ENCODE measurements at regions not wholly inside any gene's neighbourhood (a gene's known extent, or its start where the extent isn't known, plus 50 kb on each side); places are given as distances from the start of the nearest gene placed in this dataset.

- TF ChIP-seq, protein P1, sequence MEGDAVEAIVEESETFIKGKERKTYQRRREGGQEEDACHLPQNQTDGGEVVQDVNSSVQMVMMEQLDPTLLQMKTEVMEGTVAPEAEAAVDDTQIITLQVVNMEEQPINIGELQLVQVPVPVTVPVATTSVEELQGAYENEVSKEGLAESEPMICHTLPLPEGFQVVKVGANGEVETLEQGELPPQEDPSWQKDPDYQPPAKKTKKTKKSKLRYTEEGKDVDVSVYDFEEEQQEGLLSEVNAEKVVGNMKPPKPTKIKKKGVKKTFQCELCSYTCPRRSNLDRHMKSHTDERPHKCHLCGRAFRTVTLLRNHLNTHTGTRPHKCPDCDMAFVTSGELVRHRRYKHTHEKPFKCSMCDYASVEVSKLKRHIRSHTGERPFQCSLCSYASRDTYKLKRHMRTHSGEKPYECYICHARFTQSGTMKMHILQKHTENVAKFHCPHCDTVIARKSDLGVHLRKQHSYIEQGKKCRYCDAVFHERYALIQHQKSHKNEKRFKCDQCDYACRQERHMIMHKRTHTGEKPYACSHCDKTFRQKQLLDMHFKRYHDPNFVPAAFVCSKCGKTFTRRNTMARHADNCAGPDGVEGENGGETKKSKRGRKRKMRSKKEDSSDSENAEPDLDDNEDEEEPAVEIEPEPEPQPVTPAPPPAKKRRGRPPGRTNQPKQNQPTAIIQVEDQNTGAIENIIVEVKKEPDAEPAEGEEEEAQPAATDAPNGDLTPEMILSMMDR (IDR thresholded peaks at IDR 0.05; ENCODE audit: insufficient read depth, low read depth, low read length): no peak
- TF ChIP-seq EZH2 (IDR thresholded peaks at IDR 0.05; ENCODE audit: insufficient read depth, low read length): no peak
- Mint-ChIP-seq H3K27ac (ENCODE audit: unreplicated experiment) (no peak overlapping the region), H3K36me3 (ENCODE audit: low read depth, unreplicated experiment) (no peaks in the 10 kb centered on the region), H3K4me1 (ENCODE audit: low read depth, unreplicated experiment) (peaks cover 25% of the 10 kb centered on the region), H3K9me3 (ENCODE audit: unreplicated experiment) (no peaks in the 10 kb centered on the region), H3K27me3 (ENCODE audit: low read depth, unreplicated experiment) (no peaks in the 10 kb centered on the region), H3K4me3 (ENCODE audit: unreplicated experiment) (no peak overlapping the region)
- Histone ChIP-seq H4K20me1 (ENCODE audit: insufficient read depth, low read length) (no peaks in the 10 kb centered on the region), H3K4me2 (ENCODE audit: low read length) (no peak overlapping the region), H3K27ac (ENCODE audit: low read depth, low read length) (no peak overlapping the region), H3K36me3 (ENCODE audit: insufficient read depth, low read length) (no peaks in the 10 kb centered on the region), H3K9me3 (ENCODE audit: insufficient read depth, low read depth, low read length) (no peaks in the 10 kb centered on the region), H2AFZ (ENCODE audit: low read depth, low read length) (no peak overlapping the region), H3K4me1 (ENCODE audit: insufficient read depth, low read length) (peaks cover 20% of the 10 kb centered on the region), H3K27me3 (ENCODE audit: insufficient read depth, low read length) (no peaks in the 10 kb centered on the region), H3K79me2 (ENCODE audit: insufficient read depth, low read length) (no peaks in the 10 kb centered on the region), H3K4me3 (ENCODE audit: insufficient read depth, low read depth, low read length) (no peak overlapping the region), H3K9ac (ENCODE audit: low read length) (no peak overlapping the region)
- DNase-seq (ENCODE audit: low read depth): no peak
- FAIRE-seq: no peak
These were observed 68.6 kb upstream of the STARD4 start for GRCh38 chr5:111580956-111581355.

DNA sequence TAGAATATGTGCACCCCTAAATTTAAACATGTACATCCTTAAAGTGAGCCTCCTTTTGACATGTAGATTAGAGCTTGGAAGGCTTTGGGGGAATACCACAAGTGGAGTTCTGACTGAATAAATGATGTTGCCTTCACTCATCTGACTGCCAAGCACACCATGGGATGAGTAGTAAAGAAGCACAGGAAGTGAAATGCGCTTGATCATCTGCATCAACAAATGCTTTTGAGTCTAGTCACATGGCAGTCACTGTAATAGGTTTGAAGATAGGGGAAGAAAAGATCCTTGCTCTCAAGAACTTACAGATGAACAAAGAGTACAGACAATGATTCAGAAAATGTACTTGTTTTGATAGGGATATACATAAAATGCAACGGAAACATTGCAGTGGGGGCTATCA, 62.0 kb upstream of the STARD4 start:
- Histone ChIP-seq H3K4me2 (ENCODE audit: low read length) (no peak overlapping the region), H3K79me2 (ENCODE audit: insufficient read depth, low read length) (no peaks in the 10 kb centered on the region), H3K9ac (ENCODE audit: low read length) (no peak overlapping the region), H3K27ac (ENCODE audit: low read depth, low read length) (no peak overlapping the region), H3K9me3 (ENCODE audit: insufficient read depth, low read depth, low read length) (no peaks in the 10 kb centered on the region), H3K27me3 (ENCODE audit: insufficient read depth, low read length) (no peaks in the 10 kb centered on the region), H2AFZ (ENCODE audit: low read depth, low read length) (no peak overlapping the region), H3K4me3 (ENCODE audit: insufficient read depth, low read depth, low read length) (no peak overlapping the region), H3K36me3 (ENCODE audit: insufficient read depth, low read length) (no peaks in the 10 kb centered on the region), H3K4me1 (ENCODE audit: insufficient read depth, low read length) (no peaks in the 10 kb centered on the region), H4K20me1 (ENCODE audit: insufficient read depth, low read length) (no peaks in the 10 kb centered on the region)
- H3K27ac Mint-ChIP-seq (ENCODE audit: unreplicated experiment): no peak overlapping the region
- TF ChIP-seq, protein P1 (IDR thresholded peaks at IDR 0.05; ENCODE audit: insufficient read depth, low read depth, low read length): no peak
- no peak for TF ChIP-seq EZH2 (IDR thresholded peaks at IDR 0.05; ENCODE audit: insufficient read depth, low read length)
- no peak for FAIRE-seq
- no peak overlapping the region for H3K4me3 Mint-ChIP-seq (ENCODE audit: unreplicated experiment)
- DNase-seq (ENCODE audit: low read depth): no peak
- H3K9me3 Mint-ChIP-seq (ENCODE audit: unreplicated experiment): no peaks in the 10 kb centered on the region
- no peaks in the 10 kb centered on the region for H3K36me3 Mint-ChIP-seq (ENCODE audit: low read depth, unreplicated experiment)
- H3K27me3 Mint-ChIP-seq (ENCODE audit: low read depth, unreplicated experiment): no peaks in the 10 kb centered on the region
- H3K4me1 Mint-ChIP-seq (ENCODE audit: low read depth, unreplicated experiment): no peaks in the 10 kb centered on the region

DNA sequence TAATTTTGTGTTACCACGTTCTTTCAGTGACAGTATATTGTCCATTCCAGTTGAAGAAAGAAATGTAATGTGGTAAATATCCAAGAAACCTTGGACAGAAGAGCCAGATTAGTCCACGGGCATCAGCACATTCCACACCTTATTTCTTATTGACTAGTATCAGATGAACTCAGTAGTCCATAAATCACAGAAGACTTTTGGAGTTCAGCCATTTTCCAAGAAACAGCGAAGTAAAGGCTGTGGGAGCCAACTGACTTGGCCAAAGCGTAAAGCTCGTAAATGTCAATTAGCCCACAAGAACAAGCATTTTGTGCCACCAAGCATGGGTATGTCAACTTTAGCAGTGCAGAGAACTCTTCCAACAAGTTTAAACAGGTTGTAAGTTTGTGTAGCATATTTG, 60.2 kb upstream of the STARD4 start:
- no peak overlapping the region for H3K4me3 Mint-ChIP-seq (ENCODE audit: unreplicated experiment)
- no peak for TF ChIP-seq EZH2 (IDR thresholded peaks at IDR 0.05; ENCODE audit: insufficient read depth, low read length)
- TF ChIP-seq, protein P1 (IDR thresholded peaks at IDR 0.05; ENCODE audit: insufficient read depth, low read depth, low read length): no peak
- Histone ChIP-seq H3K9me3 (ENCODE audit: insufficient read depth, low read depth, low read length) (no peaks in the 10 kb centered on the region), H3K9ac (ENCODE audit: low read length) (no peak overlapping the region), H4K20me1 (ENCODE audit: insufficient read depth, low read length) (no peaks in the 10 kb centered on the region), H3K4me1 (ENCODE audit: insufficient read depth, low read length) (no peaks in the 10 kb centered on the region), H3K79me2 (ENCODE audit: insufficient read depth, low read length) (no peaks in the 10 kb centered on the region), H3K27me3 (ENCODE audit: insufficient read depth, low read length) (no peaks in the 10 kb centered on the region), H3K36me3 (ENCODE audit: insufficient read depth, low read length) (no peaks in the 10 kb centered on the region), H3K4me2 (ENCODE audit: low read length) (no peak overlapping the region), H2AFZ (ENCODE audit: low read depth, low read length) (no peak overlapping the region), H3K4me3 (ENCODE audit: insufficient read depth, low read depth, low read length) (no peak overlapping the region), H3K27ac (ENCODE audit: low read depth, low read length) (no peak overlapping the region)
- H3K27ac Mint-ChIP-seq (ENCODE audit: unreplicated experiment): no peak overlapping the region
- no peaks in the 10 kb centered on the region for H3K36me3 Mint-ChIP-seq (ENCODE audit: low read depth, unreplicated experiment)
- H3K4me1 Mint-ChIP-seq (ENCODE audit: low read depth, unreplicated experiment): no peaks in the 10 kb centered on the region
- no peaks in the 10 kb centered on the region for H3K27me3 Mint-ChIP-seq (ENCODE audit: low read depth, unreplicated experiment)
- FAIRE-seq (no peak), DNase-seq (ENCODE audit: low read depth) (no peak)
- peaks cover 2% of the 10 kb centered on the region for H3K9me3 Mint-ChIP-seq (ENCODE audit: unreplicated experiment)
